ENCODE measurements at regions not wholly inside any gene's neighbourhood (a gene's known extent, or its start where the extent isn't known, plus 50 kb on each side); places are given as distances from the start of the nearest gene placed in this dataset.
"Not testable (repeated sequence)": the region's sequence is repeated elsewhere in the genome, so short reads cannot be mapped to it uniquely, and the experiment has no call there.

DNA sequence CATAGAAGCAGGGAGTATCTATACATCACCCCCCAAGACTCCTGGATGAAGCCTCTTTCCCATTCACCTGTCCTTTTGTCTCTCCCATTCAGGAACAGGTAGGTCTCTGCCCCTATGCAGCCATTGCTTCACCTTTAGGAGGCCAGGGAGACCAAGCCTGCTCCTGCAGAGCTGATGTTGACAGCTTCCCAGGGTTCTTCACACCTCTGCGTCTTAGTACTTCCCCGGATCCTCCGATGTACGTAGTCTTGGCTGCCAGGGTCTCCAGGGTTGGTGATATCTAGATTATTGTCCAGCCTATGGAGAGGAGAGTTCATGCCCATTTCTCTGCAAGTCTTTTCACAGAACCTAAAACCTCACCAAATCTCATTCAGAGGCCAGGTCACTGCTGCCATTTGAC lies 365.7 kb upstream of the KLF6 start:
- intact Hi-C loops (cut with DNase I; ENCODE audit: low total_unique reads), result no loop called here
- Histone ChIP-seq H3K4me3 (no peak overlapping the region), H3K4me1 (no peaks in the 10 kb centered on the region), H3K36me3 (no peaks in the 10 kb centered on the region), H3K27me3 (no peaks in the 10 kb centered on the region), H3K27ac (no peak overlapping the region), H3K9me3 (no peaks in the 10 kb centered on the region)
- no peak for DNase-seq
- TF ChIP-seq, protein P1, sequence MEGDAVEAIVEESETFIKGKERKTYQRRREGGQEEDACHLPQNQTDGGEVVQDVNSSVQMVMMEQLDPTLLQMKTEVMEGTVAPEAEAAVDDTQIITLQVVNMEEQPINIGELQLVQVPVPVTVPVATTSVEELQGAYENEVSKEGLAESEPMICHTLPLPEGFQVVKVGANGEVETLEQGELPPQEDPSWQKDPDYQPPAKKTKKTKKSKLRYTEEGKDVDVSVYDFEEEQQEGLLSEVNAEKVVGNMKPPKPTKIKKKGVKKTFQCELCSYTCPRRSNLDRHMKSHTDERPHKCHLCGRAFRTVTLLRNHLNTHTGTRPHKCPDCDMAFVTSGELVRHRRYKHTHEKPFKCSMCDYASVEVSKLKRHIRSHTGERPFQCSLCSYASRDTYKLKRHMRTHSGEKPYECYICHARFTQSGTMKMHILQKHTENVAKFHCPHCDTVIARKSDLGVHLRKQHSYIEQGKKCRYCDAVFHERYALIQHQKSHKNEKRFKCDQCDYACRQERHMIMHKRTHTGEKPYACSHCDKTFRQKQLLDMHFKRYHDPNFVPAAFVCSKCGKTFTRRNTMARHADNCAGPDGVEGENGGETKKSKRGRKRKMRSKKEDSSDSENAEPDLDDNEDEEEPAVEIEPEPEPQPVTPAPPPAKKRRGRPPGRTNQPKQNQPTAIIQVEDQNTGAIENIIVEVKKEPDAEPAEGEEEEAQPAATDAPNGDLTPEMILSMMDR (IDR thresholded peaks at IDR 0.05), result no peak

DNA sequence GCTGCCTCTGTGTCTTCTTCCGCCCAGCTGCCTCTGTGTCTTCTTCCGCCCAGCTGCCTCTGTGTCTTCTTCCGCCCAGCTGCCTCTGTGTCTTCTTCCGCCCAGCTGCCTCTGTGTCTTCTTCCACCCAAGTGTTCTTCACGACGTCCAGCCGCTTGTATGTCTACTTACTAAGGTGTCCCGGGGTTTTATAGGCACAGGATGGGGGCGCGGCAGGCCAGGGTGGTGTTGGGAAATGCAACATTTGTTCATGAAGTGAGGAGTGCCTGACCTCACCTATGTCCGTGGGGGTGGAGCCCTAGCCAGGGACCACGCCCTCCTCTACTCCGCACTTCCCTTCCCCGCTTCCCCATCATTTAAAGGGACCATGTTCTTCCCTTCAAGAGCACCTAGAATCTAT lies 364.5 kb upstream of the KLF6 start:
- H3K27me3 ChIP-seq; H3K27ac ChIP-seq; H3K9me3 ChIP-seq; intact Hi-C loops (cut with DNase I; ENCODE audit: low total_unique reads); DNase-seq; H3K4me3 ChIP-seq; H3K36me3 ChIP-seq; H3K4me1 ChIP-seq: not testable (repeated sequence)

DNA sequence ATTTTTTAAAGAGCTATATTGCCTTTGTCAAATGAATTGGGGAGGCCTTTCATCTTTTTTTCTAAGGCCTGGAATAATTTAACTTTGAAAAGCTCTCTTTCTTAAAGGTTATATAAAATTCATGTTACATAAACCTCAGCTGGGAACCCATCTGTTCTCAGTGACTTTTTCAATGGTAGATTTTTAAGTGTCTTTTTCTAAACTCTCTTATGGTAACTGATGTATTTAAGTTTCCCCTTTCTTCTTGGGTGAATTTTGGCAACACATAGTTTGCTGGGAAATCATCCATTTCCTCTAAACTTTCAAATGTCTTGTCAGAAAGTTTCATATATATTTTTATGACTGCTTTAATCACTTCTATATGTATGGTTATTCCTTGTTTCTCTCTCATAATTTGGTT lies 362.2 kb upstream of the KLF6 start:
- Histone ChIP-seq H3K27ac (no peak overlapping the region), H3K9me3 (peaks cover 0 to 2% (median under 1%) of the 10 kb centered on the region in 3 donors), H3K4me1 (no peaks in the 10 kb centered on the region), H3K4me3 (no peak overlapping the region), H3K36me3 (no peaks in the 10 kb centered on the region), H3K27me3 (no peaks in the 10 kb centered on the region)
- TF ChIP-seq, protein P1 (IDR thresholded peaks at IDR 0.05), result no peak
- DNase-seq, result no peak
- intact Hi-C loops (cut with DNase I; ENCODE audit: low total_unique reads), result no loop called here

DNA sequence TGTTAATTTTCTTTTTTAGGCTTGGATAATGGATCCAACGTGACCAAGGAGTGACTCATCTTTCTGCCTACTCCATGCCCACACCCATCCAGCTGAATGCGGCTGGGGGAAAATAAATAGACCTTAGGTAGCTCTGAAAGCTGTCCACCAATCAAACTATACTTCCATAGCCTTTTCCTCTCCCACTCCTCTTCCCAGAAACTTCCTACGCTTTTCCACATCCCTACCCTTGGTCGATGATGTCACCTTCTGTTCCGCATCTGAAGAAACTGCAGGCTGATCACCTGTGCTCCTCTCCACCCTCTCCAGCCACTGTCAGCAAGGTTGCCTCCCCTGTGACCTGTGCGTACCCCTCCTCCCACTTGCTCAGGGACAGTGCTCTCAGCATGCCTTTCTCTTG lies 359.8 kb upstream of the KLF6 start:
- intact Hi-C loops (cut with DNase I; ENCODE audit: low total_unique reads), result no loop called here
- Histone ChIP-seq H3K36me3 (no peaks in the 10 kb centered on the region), H3K27ac (no peak overlapping the region), H3K9me3 (peaks cover 0 to 20% (median 20%) of the 10 kb centered on the region in 3 donors), H3K27me3 (no peaks in the 10 kb centered on the region), H3K4me3 (no peak overlapping the region), H3K4me1 (no peaks in the 10 kb centered on the region)
- DNase-seq, result no peak
- TF ChIP-seq, protein P1 (IDR thresholded peaks at IDR 0.05), result no peak

DNA sequence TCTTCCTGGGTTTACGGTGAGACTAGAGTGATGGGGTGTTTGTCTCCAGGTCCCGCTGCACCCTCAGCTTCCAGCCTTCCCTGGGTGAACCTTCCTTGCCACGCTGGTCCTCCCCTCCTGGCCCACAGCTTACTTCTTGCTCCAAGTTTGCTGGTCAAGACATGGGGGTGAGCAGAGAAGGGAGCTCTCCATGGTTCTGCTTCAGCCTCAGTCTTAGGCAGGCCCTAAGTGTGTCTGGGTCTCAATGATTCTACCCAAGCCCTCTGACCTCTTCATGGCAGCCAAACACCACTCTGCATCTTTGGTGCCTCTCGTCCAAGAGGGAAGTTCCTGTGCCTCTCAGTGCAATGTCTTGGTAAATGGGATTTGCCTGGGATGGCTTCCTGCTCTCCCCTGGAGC lies 356.5 kb upstream of the KLF6 start:
- intact Hi-C loops (cut with DNase I; ENCODE audit: low total_unique reads), result no loop called here
- Histone ChIP-seq H3K27me3 (no peaks in the 10 kb centered on the region), H3K4me3 (no peak overlapping the region), H3K9me3 (peaks cover 0 to 26% (median 23%) of the 10 kb centered on the region in 3 donors), H3K4me1 (no peaks in the 10 kb centered on the region), H3K27ac (no peak overlapping the region), H3K36me3 (no peaks in the 10 kb centered on the region)
- no peak for DNase-seq
- TF ChIP-seq, protein P1 (IDR thresholded peaks at IDR 0.05), result no peak

DNA sequence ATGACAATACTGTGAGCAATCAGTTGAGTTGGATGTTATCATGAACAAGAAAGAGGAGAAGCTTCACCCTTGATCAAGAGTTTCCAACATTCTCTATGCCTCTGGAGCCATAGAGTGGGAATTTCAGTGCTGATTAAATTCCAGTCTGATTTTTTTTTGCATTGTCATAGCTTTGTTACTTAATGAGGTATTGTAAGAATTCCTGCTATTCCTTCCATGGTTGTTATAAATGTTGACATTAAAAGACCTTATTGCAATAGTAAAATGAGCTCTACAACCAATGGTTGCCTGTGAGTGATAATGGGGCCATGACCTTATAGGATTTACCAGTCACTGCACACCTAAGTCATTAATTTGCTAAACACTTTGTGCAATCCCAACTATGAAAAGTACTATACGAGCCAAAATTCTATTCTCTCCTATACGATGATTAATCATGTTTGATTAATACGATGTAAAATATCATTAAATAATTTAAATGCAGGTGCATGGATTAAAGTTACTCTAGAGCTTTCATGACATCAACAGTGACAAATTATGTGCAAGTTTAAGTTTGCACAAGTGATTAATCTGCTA lies 353.2 kb upstream of the KLF6 start:
- no peaks in the 10 kb centered on the region for H3K27me3 ChIP-seq
- DNase-seq, result no peak
- TF ChIP-seq, protein P1 (IDR thresholded peaks at IDR 0.05), result no peak
- H3K9me3 ChIP-seq, result peaks cover 0 to 26% (median 23%) of the 10 kb centered on the region in 3 donors
- intact Hi-C loops (cut with DNase I; ENCODE audit: low total_unique reads), result no loop called here
- no peak overlapping the region for H3K4me3 ChIP-seq
- H3K4me1 ChIP-seq, result no peaks in the 10 kb centered on the region
- H3K36me3 ChIP-seq, result no peaks in the 10 kb centered on the region
- H3K27ac ChIP-seq, result no peak overlapping the region
